ENCODE measurements at regions not wholly inside any gene's neighbourhood (a gene's known extent, or its start where the extent isn't known, plus 50 kb on each side); places are given as distances from the start of the nearest gene placed in this dataset.
"Not testable (repeated sequence)": the region's sequence is repeated elsewhere in the genome, so short reads cannot be mapped to it uniquely, and the experiment has no call there.

DNA sequence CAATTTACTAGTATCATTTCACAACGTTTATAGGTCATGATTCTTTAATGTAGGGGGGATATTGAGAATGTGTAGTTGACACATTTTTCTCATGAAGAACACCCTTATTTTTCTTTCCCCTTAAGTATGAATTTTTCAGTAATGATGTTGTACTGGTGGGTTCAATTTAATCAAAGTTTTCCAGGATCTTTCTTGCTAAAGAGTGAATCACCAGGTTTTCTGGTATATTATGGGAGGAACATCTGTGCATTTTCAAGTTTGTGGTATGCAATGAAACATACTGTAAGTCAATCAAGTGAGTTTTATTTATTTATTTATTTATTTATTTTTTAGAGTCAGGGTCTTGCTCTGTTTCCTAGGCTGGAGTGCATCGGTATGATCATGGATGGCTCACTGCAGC is 221.2 kb upstream of the PTGFR start:
- Histone ChIP-seq H3K36me3 (no peaks in the 10 kb centered on the region), H3K4me3 (no peak overlapping the region), H3K4me1 (no peaks in the 10 kb centered on the region), H3K27ac (no peak overlapping the region), H3K27me3 (no peaks in the 10 kb centered on the region), H3K9me3 (peaks cover 0 to 14% (median 0%) of the 10 kb centered on the region in 12 donors)
- DNase-seq, result no peak
- intact Hi-C loops (cut with DNase I), result no loop called here
- no peak for TF ChIP-seq POLR2A (IDR thresholded peaks at IDR 0.05)
- TF ChIP-seq, protein P1, sequence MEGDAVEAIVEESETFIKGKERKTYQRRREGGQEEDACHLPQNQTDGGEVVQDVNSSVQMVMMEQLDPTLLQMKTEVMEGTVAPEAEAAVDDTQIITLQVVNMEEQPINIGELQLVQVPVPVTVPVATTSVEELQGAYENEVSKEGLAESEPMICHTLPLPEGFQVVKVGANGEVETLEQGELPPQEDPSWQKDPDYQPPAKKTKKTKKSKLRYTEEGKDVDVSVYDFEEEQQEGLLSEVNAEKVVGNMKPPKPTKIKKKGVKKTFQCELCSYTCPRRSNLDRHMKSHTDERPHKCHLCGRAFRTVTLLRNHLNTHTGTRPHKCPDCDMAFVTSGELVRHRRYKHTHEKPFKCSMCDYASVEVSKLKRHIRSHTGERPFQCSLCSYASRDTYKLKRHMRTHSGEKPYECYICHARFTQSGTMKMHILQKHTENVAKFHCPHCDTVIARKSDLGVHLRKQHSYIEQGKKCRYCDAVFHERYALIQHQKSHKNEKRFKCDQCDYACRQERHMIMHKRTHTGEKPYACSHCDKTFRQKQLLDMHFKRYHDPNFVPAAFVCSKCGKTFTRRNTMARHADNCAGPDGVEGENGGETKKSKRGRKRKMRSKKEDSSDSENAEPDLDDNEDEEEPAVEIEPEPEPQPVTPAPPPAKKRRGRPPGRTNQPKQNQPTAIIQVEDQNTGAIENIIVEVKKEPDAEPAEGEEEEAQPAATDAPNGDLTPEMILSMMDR (IDR thresholded peaks at IDR 0.05), result no peak
- 76 to 80% (median 76%) methylated on average over 2 of the region's 2 CpGs for WGBS, 4 donors
- ATAC-seq, result no peak

- not testable (repeated sequence) for ATAC-seq
- peaks cover 0 to 11% (median 0%) of the 10 kb centered on the region in 12 donors for H3K4me1 ChIP-seq
- 77 to 88% (median 81%) methylated on average over 2 of the region's 2 CpGs for WGBS, 4 donors
These were observed 219.4 kb upstream of the PTGFR start for GRCh38 chr1:78271423-78271822.

GRCh38 chr1:78274814-78275213 is 216.0 kb upstream of the PTGFR start:
- intact Hi-C loops (cut with DNase I), result no loop called here
- H3K36me3 ChIP-seq, result no peaks in the 10 kb centered on the region
- H3K27ac ChIP-seq, result no peak overlapping the region
- DNase-seq (no peak), ATAC-seq (no peak)
- H3K4me3 ChIP-seq, result no peak overlapping the region
- H3K4me1 ChIP-seq, result peaks cover 0 to 13% (median 0%) of the 10 kb centered on the region in 12 donors
- no peaks in the 10 kb centered on the region for H3K9me3 ChIP-seq
- H3K27me3 ChIP-seq, result no peaks in the 10 kb centered on the region
- 66 to 75% (median 75%) methylated on average over 3 of the region's 3 CpGs for WGBS, 4 donors
- no peak for TF ChIP-seq POLR2A (IDR thresholded peaks at IDR 0.05)
- TF ChIP-seq, protein P1 (IDR thresholded peaks at IDR 0.05), result no peak

More at GRCh38 chr1:78271423-78271822, 219.4 kb upstream of the PTGFR start:
- H3K9me3 ChIP-seq; H3K27ac ChIP-seq; intact Hi-C loops (cut with DNase I); H3K4me3 ChIP-seq; H3K27me3 ChIP-seq; H3K36me3 ChIP-seq; DNase-seq: not testable (repeated sequence)

GRCh38 chr1:78275456-78275855 is 215.3 kb upstream of the PTGFR start:
- no peak for ATAC-seq
- Histone ChIP-seq H3K27ac (no peak overlapping the region), H3K36me3 (no peaks in the 10 kb centered on the region), H3K9me3 (no peaks in the 10 kb centered on the region), H3K4me1 (peaks cover 0 to 13% (median 0%) of the 10 kb centered on the region in 12 donors), H3K27me3 (no peaks in the 10 kb centered on the region), H3K4me3 (no peak overlapping the region)
- intact Hi-C loops (cut with DNase I), result no loop called here
- TF ChIP-seq, protein P1 (IDR thresholded peaks at IDR 0.05), result no peak
- TF ChIP-seq POLR2A (IDR thresholded peaks at IDR 0.05), result no peak
- WGBS, 4 donors, result 40 to 51% (median 44%) methylated on average over 2 of the region's 2 CpGs
- DNase-seq, result no peak

Measured in heart left ventricle (tissue), 16 donors.